GM23248 (cell line): ENCODE measurements at regions not wholly inside any gene's neighbourhood (a gene's known extent, or its start where the extent isn't known, plus 50 kb on each side); places are given as distances from the start of the nearest gene placed in this dataset.

ENCODE experiments used
- DNase-seq: peaks from one replicate; pipeline ENCODE4 v3.0.0-alpha.2; 2015
- H2AFZ ChIP-seq: fragments of 200-600 bp; sonication (generic); 2 replicates; pipeline ENCODE4 v1.6.1; 2016; ENCODE audit warnings: antibody characterized with exemption
- H3F3A ChIP-seq: fragments of 200-600 bp; sonication (generic); 2 replicates; pipeline ENCODE4 v1.6.1; 2016; ENCODE audit warnings: mild to moderate bottlenecking, antibody characterized with exemption, mixed run types; ENCODE audit not compliant: insufficient read depth
- H3K27ac ChIP-seq: fragments of 200-600 bp; sonication (generic); 2 replicates; pipeline ENCODE4 v1.5.1; 2016; ENCODE audit warnings: mild to moderate bottlenecking
- H3K27me3 ChIP-seq: fragments of 200-600 bp; sonication (generic); replicated peaks from 2 replicates; pipeline ENCODE4 v1.6.1; 2016; ENCODE audit warnings: mild to moderate bottlenecking; ENCODE audit not compliant: insufficient read depth
- H3K36me3 ChIP-seq: fragments of 200-600 bp; sonication (generic); 2 replicates; pipeline ENCODE4 v1.6.1; 2016; ENCODE audit warnings: low read depth, mild to moderate bottlenecking
- H3K4me1 ChIP-seq: fragments of 200-600 bp; sonication (generic); 2 replicates; pipeline ENCODE4 v1.6.1; 2016; ENCODE audit warnings: mild to moderate bottlenecking; ENCODE audit not compliant: insufficient read depth
- H3K4me2 ChIP-seq: fragments of 200-600 bp; sonication (generic); one replicate; pipeline ENCODE4 v1.6.1; 2016; ENCODE audit warnings: mild to moderate bottlenecking; ENCODE audit not compliant: unreplicated experiment
- H3K4me3 ChIP-seq: fragments of 200-600 bp; sonication (generic); 2 replicates; pipeline ENCODE4 v1.5.1; 2016; ENCODE audit warnings: mild to moderate bottlenecking
- H3K79me2 ChIP-seq: fragments of 200-600 bp; sonication (generic); 2 replicates; pipeline ENCODE4 v1.6.1; 2016; ENCODE audit warnings: mild to moderate bottlenecking; ENCODE audit not compliant: insufficient read depth
- H3K9ac ChIP-seq: fragments of 200-600 bp; sonication (generic); 2 replicates; pipeline ENCODE4 v1.6.1; 2016; ENCODE audit warnings: mild to moderate bottlenecking
- H3K9me2 ChIP-seq: fragments of 200-600 bp; sonication (generic); 2 replicates; pipeline ENCODE4 v1.6.1; 2016; ENCODE audit warnings: mixed run types, mild to moderate bottlenecking, moderate library complexity; ENCODE audit not compliant: insufficient read depth
- H3K9me3 ChIP-seq: fragments of 200-600 bp; sonication (generic); one replicate; pipeline ENCODE4 v1.6.1; 2017; ENCODE audit warnings: low read depth
- H4K20me1 ChIP-seq: fragments of 200-600 bp; sonication (generic); 2 replicates; pipeline ENCODE4 v1.6.0; 2016; ENCODE audit not compliant: insufficient read depth
- EZH2 ChIP-seq: fragments of 200-600 bp; sonication (generic); IDR thresholded peaks from 2 replicates; pipeline ENCODE4 v1.6.1; 2018; ENCODE audit warnings: antibody characterized with exemption, mild to moderate bottlenecking; ENCODE audit not compliant: insufficient read depth, poor library complexity, severe bottlenecking
- EZH2phosphoT487 ChIP-seq: fragments of 200-600 bp; sonication (generic); IDR thresholded peaks from 2 replicates; pipeline ENCODE4 v1.6.1; 2018; ENCODE audit warnings: antibody characterized with exemption, moderate library complexity, mild to moderate bottlenecking, low read depth; ENCODE audit not compliant: insufficient read depth
- WGBS, 2 experiments: methylation state at CpG; one replicate each; pipeline ENCODE4 v1.1.6; 2015 to 2017; ENCODE audit warnings: low lambda C conversion rate in 2 of 2, low coverage in 1 of 2; ENCODE audit errors: missing lambda C conversion rate in 2 of 2; 5-methylcytosine and 5-hydroxymethylcytosine counted together
- in situ Hi-C: fragments of 300-500 bp; cut with MboI; formaldehyde crosslinking; loops from 2 replicates; pipeline ENCODE4 v1.15.0; 2020

GRCh38 chr2:145994910-145995309, 1475.0 kb upstream of the ZEB2 start:
- no peaks in the 10 kb centered on the region for H3K36me3 ChIP-seq
- no peaks in the 10 kb centered on the region for H3K79me2 ChIP-seq
- no peaks in the 10 kb centered on the region for H3K9me2 ChIP-seq
- in situ Hi-C loops = no loop called here
- no peak overlapping the region for H3K4me2 ChIP-seq
- no peaks in the 10 kb centered on the region for H3K4me1 ChIP-seq
- H3K4me3 ChIP-seq = no peak overlapping the region
- no peak overlapping the region for H3K9ac ChIP-seq
- H3K27ac ChIP-seq = no peak overlapping the region
- no peaks in the 10 kb centered on the region for H3K9me3 ChIP-seq
- H4K20me1 ChIP-seq = no peaks in the 10 kb centered on the region
- TF ChIP-seq EZH2 (no peak), EZH2phosphoT487 (no peak)
- no peak overlapping the region for H2AFZ ChIP-seq
- H3K27me3 ChIP-seq = no peaks in the 10 kb centered on the region
- no peaks in the 10 kb centered on the region for H3F3A ChIP-seq
- no peak for DNase-seq

DNA sequence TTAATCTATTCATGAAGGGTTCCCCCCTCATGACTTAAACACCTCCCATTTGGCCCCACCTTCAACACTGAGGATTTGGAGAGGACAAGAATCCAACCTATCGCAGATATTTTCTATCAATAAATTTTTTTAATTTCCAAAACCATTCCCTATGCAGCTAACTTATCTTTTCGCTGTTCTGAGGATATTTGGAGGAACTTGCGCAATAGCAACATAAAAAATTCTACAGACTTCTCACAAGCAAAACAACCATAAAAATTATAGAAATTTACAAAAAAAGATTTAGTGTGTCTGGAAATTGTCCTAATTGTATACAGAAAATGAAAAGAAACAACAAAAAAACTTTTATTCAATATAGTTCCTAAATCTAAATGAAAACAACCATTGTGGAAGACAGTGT, 1472.7 kb upstream of the ZEB2 start:
- no peak overlapping the region for H3K9ac ChIP-seq
- no peak overlapping the region for H3K4me2 ChIP-seq
- no peaks in the 10 kb centered on the region for H3K79me2 ChIP-seq
- no peaks in the 10 kb centered on the region for H4K20me1 ChIP-seq
- TF ChIP-seq EZH2phosphoT487 (no peak), EZH2 (no peak)
- no peaks in the 10 kb centered on the region for H3K4me1 ChIP-seq
- H2AFZ ChIP-seq = no peak overlapping the region
- no peaks in the 10 kb centered on the region for H3K27me3 ChIP-seq
- H3K9me2 ChIP-seq = no peaks in the 10 kb centered on the region
- no peaks in the 10 kb centered on the region for H3F3A ChIP-seq
- H3K36me3 ChIP-seq = no peaks in the 10 kb centered on the region
- in situ Hi-C loops = no loop called here
- no peaks in the 10 kb centered on the region for H3K9me3 ChIP-seq
- 89 to 95% methylated on average over 3 of the region's 3 CpGs for WGBS, 2 experiments
- DNase-seq = no peak
- no peak overlapping the region for H3K27ac ChIP-seq
- no peak overlapping the region for H3K4me3 ChIP-seq

DNA sequence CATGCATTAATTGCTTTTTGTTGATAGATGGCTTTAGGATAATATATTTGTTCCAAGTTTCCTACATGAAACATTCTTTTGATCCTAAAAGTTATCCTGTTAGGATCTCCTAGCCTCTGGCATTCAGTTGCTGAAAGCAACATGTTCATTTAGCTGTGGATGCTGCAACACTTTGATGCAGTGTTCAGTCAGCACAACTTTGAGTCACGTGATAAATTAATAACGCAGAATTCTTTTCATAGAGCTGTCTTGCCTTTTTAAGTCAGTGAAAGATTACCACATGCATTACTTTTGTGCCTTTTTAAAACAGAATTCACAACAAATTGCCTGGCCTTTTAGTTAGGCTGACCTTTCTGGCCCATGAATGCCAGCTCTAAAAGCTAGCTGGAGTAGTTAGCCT, 1467.9 kb upstream of the ZEB2 start:
- DNase-seq = no peak
- H3K27me3 ChIP-seq = no peaks in the 10 kb centered on the region
- no peaks in the 10 kb centered on the region for H3F3A ChIP-seq
- H3K36me3 ChIP-seq = no peaks in the 10 kb centered on the region
- whole genome bisulfite sequencing, 2 experiments = 41 to 50% methylated on average over 2 of the region's 2 CpGs
- no peak overlapping the region for H2AFZ ChIP-seq
- TF ChIP-seq EZH2phosphoT487 = no peak
- no peak for TF ChIP-seq EZH2
- no peaks in the 10 kb centered on the region for H4K20me1 ChIP-seq
- no peaks in the 10 kb centered on the region for H3K4me1 ChIP-seq
- no peak overlapping the region for H3K4me3 ChIP-seq
- H3K9me2 ChIP-seq = no peaks in the 10 kb centered on the region
- no peak overlapping the region for H3K4me2 ChIP-seq
- H3K79me2 ChIP-seq = no peaks in the 10 kb centered on the region
- no peak overlapping the region for H3K9ac ChIP-seq
- H3K9me3 ChIP-seq = no peaks in the 10 kb centered on the region
- in situ Hi-C loops = no loop called here
- H3K27ac ChIP-seq = no peak overlapping the region

- TF ChIP-seq EZH2 (no peak), EZH2phosphoT487 (no peak)
- Histone ChIP-seq H3F3A (no peaks in the 10 kb centered on the region), H4K20me1 (no peaks in the 10 kb centered on the region), H2AFZ (no peak overlapping the region), H3K36me3 (no peaks in the 10 kb centered on the region), H3K4me1 (no peaks in the 10 kb centered on the region), H3K4me2 (no peak overlapping the region), H3K79me2 (no peaks in the 10 kb centered on the region), H3K4me3 (no peak overlapping the region), H3K9me3 (no peaks in the 10 kb centered on the region), H3K9me2 (no peaks in the 10 kb centered on the region), H3K9ac (no peak overlapping the region), H3K27me3 (no peaks in the 10 kb centered on the region), H3K27ac (no peak overlapping the region)
- DNase-seq = no peak
- in situ Hi-C loops = no loop called here
Measured at GRCh38 chr2:145985517-145985916, 1465.6 kb upstream of the ZEB2 start.

GRCh38 chr2:145984580-145984979, 1464.7 kb upstream of the ZEB2 start:
- no peak overlapping the region for H3K27ac ChIP-seq
- 33 to 38% methylated on average over 2 of the region's 2 CpGs for WGBS, 2 experiments

More at GRCh38 chr2:145984580-145984979, 1464.7 kb upstream of the ZEB2 start:
- H3F3A ChIP-seq = no peaks in the 10 kb centered on the region
- H3K4me2 ChIP-seq = no peak overlapping the region
- H3K4me3 ChIP-seq = no peak overlapping the region
- no peaks in the 10 kb centered on the region for H3K4me1 ChIP-seq
- H4K20me1 ChIP-seq = no peaks in the 10 kb centered on the region
- TF ChIP-seq EZH2 = no peak
- H3K9me3 ChIP-seq = no peaks in the 10 kb centered on the region
- H3K27me3 ChIP-seq = no peaks in the 10 kb centered on the region
- no peak overlapping the region; the same call in 1 of the 2 replicates for H2AFZ ChIP-seq
- no peaks in the 10 kb centered on the region for H3K36me3 ChIP-seq
- no peak overlapping the region for H3K9ac ChIP-seq
- DNase-seq = peak; percentile 35
- H3K9me2 ChIP-seq = no peaks in the 10 kb centered on the region
- in situ Hi-C loops = no loop called here
- no peaks in the 10 kb centered on the region for H3K79me2 ChIP-seq
